ENCODE measurements at regions not wholly inside any gene's neighbourhood (a gene's known extent, or its start where the extent isn't known, plus 50 kb on each side); places are given as distances from the start of the nearest gene placed in this dataset.

- TF ChIP-seq POLR2A (IDR thresholded peaks at IDR 0.05) (no peak), CTCF (IDR thresholded peaks at IDR 0.05 in 8 of 11, conservative IDR thresholded peaks at IDR 0.05 in 3 of 11) (no peak)
These were observed 1448.6 kb upstream of the RAG2 start for GRCh38 chr11:38046571-38047135.

All from spleen (tissue), 7 donors.